ENCODE measurements at regions not wholly inside any gene's neighbourhood (a gene's known extent, or its start where the extent isn't known, plus 50 kb on each side); places are given as distances from the start of the nearest gene placed in this dataset.

GRCh38 chr6:98433325-98434056 is 400.9 kb upstream of the POU3F2 start:
- H3K27ac ChIP-seq = no peak overlapping the region
- no peaks in the 10 kb centered on the region for H3K4me1 ChIP-seq
- DNase-seq = no peak
- no peaks in the 10 kb centered on the region for H3K9me3 ChIP-seq
- intact Hi-C loops (cut with DNase I) = no loop called here
- no peaks in the 10 kb centered on the region for H3K36me3 ChIP-seq
- no peak overlapping the region for H3K4me3 ChIP-seq
- ATAC-seq = no peak
- TF ChIP-seq CTCF (IDR thresholded peaks at IDR 0.05) = no peak
- no peaks in the 10 kb centered on the region for H3K27me3 ChIP-seq (ENCODE audit: low read depth)

- DNase-seq = no peak
- no peaks in the 10 kb centered on the region for H3K9me3 ChIP-seq
- H3K36me3 ChIP-seq = no peaks in the 10 kb centered on the region
- no peak overlapping the region for H3K27ac ChIP-seq
- no peak for ATAC-seq
- no peaks in the 10 kb centered on the region for H3K27me3 ChIP-seq (ENCODE audit: low read depth)
- no peaks in the 10 kb centered on the region for H3K4me1 ChIP-seq
- no peak overlapping the region for H3K4me3 ChIP-seq
- intact Hi-C loops (cut with DNase I) = no loop called here
- TF ChIP-seq CTCF (IDR thresholded peaks at IDR 0.05) = no peak
Observed at GRCh38 chr6:98443633-98444032, 390.7 kb upstream of the POU3F2 start.

- Histone ChIP-seq H3K9me3 (no peaks in the 10 kb centered on the region), H3K36me3 (no peaks in the 10 kb centered on the region), H3K4me3 (no peak overlapping the region), H3K27me3 (ENCODE audit: low read depth) (no peaks in the 10 kb centered on the region), H3K27ac (no peak overlapping the region), H3K4me1 (no peaks in the 10 kb centered on the region)
- intact Hi-C loops (cut with DNase I) = no loop called here
- ATAC-seq (no peak), DNase-seq (no peak)
- no peak for TF ChIP-seq CTCF (IDR thresholded peaks at IDR 0.05)
Observed at GRCh38 chr6:98452685-98453084, 381.7 kb upstream of the POU3F2 start.

GRCh38 chr6:98454809-98455322 is 379.5 kb upstream of the POU3F2 start:
- ATAC-seq (no peak), DNase-seq (no peak)
- Histone ChIP-seq H3K9me3 (no peaks in the 10 kb centered on the region), H3K27ac (no peak overlapping the region), H3K4me3 (no peak overlapping the region), H3K4me1 (no peaks in the 10 kb centered on the region), H3K36me3 (no peaks in the 10 kb centered on the region), H3K27me3 (ENCODE audit: low read depth) (no peaks in the 10 kb centered on the region)
- TF ChIP-seq CTCF (IDR thresholded peaks at IDR 0.05) = no peak
- intact Hi-C loops (cut with DNase I) = no loop called here

- Histone ChIP-seq H3K4me1 (no peaks in the 10 kb centered on the region), H3K4me3 (no peak overlapping the region), H3K9me3 (no peaks in the 10 kb centered on the region), H3K27me3 (ENCODE audit: low read depth) (no peaks in the 10 kb centered on the region), H3K27ac (no peak overlapping the region), H3K36me3 (no peaks in the 10 kb centered on the region)
- ATAC-seq (no peak), DNase-seq (no peak)
- intact Hi-C loops (cut with DNase I) = no loop called here
- no peak for TF ChIP-seq CTCF (IDR thresholded peaks at IDR 0.05)
Observed at GRCh38 chr6:98458708-98459107, 375.7 kb upstream of the POU3F2 start.
